WTC11 (cell line): ENCODE measurements at regions not wholly inside any gene's neighbourhood (a gene's known extent, or its start where the extent isn't known, plus 50 kb on each side); places are given as distances from the start of the nearest gene placed in this dataset.

Experiments
- ATAC-seq: fragments of 200-7000 bp; cut with Tn5 transposase; 2 replicates; pipeline ENCODE4 v1.10.0; 2021; ENCODE audit warnings: mild to moderate bottlenecking, moderate library complexity
- CTCF ChIA-PET: fragments of 300-600 bp; sonication (Branson Sonifier 250); formaldehyde crosslinking; loops from one replicate; lab custom pipeline; 2021; ENCODE audit warnings: antibody characterized with exemption; lab: Charles Lee
- POLR2A ChIA-PET: fragments of 350-600 bp; sonication (Branson Sonifier 250); formaldehyde crosslinking; loops from one replicate; lab custom pipeline; 2021; ENCODE audit warnings: antibody characterized with exemption; lab: Charles Lee
- DNase-seq: peaks from one replicate; pipeline ENCODE4 v3.0.0; 2021; ENCODE audit warnings: low spot score
- H3K27ac Mint-ChIP-seq: 2 replicates; pipeline ENCODE4 v1.8.0; 2021; ENCODE audit warnings: mixed read lengths
- H3K27me3 Mint-ChIP-seq: 2 replicates; pipeline ENCODE4 v1.8.0; 2021; ENCODE audit warnings: low read depth, mild to moderate bottlenecking, moderate library complexity, mixed read lengths
- H3K36me3 Mint-ChIP-seq: 2 replicates; pipeline ENCODE4 v1.8.0; 2021; ENCODE audit warnings: mixed read lengths
- H3K4me1 Mint-ChIP-seq: 2 replicates; pipeline ENCODE4 v1.8.0; 2022; ENCODE audit warnings: mixed read lengths
- H3K4me3 Mint-ChIP-seq: 2 replicates; pipeline ENCODE4 v1.8.0; 2021; ENCODE audit warnings: mild to moderate bottlenecking, moderate library complexity, mixed read lengths
- H3K9me3 Mint-ChIP-seq: 2 replicates; pipeline ENCODE4 v1.8.0; 2021; ENCODE audit warnings: mixed read lengths
- AR ChIP-seq: fragments of 250-450 bp; sonication (Bioruptor Pico); IDR thresholded peaks from 2 replicates; pipeline ENCODE4 v1.9.0; 2021; ENCODE audit warnings: mild to moderate bottlenecking
- CTCF ChIP-seq: fragments of 200-600 bp; IDR thresholded peaks from 2 replicates; pipeline ENCODE4 v1.8.0; 2022; ENCODE audit warnings: antibody characterized with exemption
- E2F5 ChIP-seq: sonication (generic); formaldehyde crosslinking; IDR thresholded peaks from 2 replicates; pipeline ENCODE4 v1.8.1; 2022; ENCODE audit warnings: mild to moderate bottlenecking, moderate library complexity, missing genetic modification reagents
- ERG ChIP-seq: fragments of 250-450 bp; sonication (Bioruptor Pico); IDR thresholded peaks from 2 replicates; pipeline ENCODE4 v1.8.0; 2021; ENCODE audit warnings: mild to moderate bottlenecking
- HMGXB4 ChIP-seq: sonication (generic); formaldehyde crosslinking; IDR thresholded peaks from 2 replicates; pipeline ENCODE4 v1.8.1; 2023; ENCODE audit warnings: mild to moderate bottlenecking, moderate library complexity, missing genetic modification reagents
- IRF1 ChIP-seq: sonication (generic); formaldehyde crosslinking; IDR thresholded peaks from 2 replicates; pipeline ENCODE4 v1.8.0; 2023; ENCODE audit warnings: missing genetic modification reagents
- JAZF1 ChIP-seq: fragments of 250-450 bp; sonication (Bioruptor Pico); IDR thresholded peaks from 2 replicates; pipeline ENCODE4 v1.9.0; 2021; ENCODE audit warnings: moderate library complexity, mild to moderate bottlenecking, inconsistent platforms
- KAT7 ChIP-seq: sonication (generic); formaldehyde crosslinking; IDR thresholded peaks from 2 replicates; pipeline ENCODE4 v1.8.1; 2023; ENCODE audit warnings: missing genetic modification reagents, mild to moderate bottlenecking, borderline replicate concordance
- NR1H2 ChIP-seq: sonication (generic); formaldehyde crosslinking; IDR thresholded peaks from 2 replicates; pipeline ENCODE4 v1.9.0; 2021; ENCODE audit warnings: mild to moderate bottlenecking, moderate library complexity, missing genetic modification reagents
- OVOL2 ChIP-seq: fragments of 250-450 bp; sonication (Bioruptor Pico); IDR thresholded peaks from 2 replicates; pipeline ENCODE4 v1.9.0; 2021; ENCODE audit warnings: mild to moderate bottlenecking, borderline replicate concordance
- TCF7 ChIP-seq: sonication (generic); formaldehyde crosslinking; IDR thresholded peaks from 2 replicates; pipeline ENCODE4 v1.8.0; 2022; ENCODE audit warnings: mild to moderate bottlenecking, low read depth, missing genetic modification reagents, moderate library complexity
- ZBTB43 ChIP-seq: sonication (generic); formaldehyde crosslinking; IDR thresholded peaks from 2 replicates; pipeline ENCODE4 v1.8.1; 2023; ENCODE audit warnings: mild to moderate bottlenecking, missing genetic modification reagents
- ZNF232 ChIP-seq: sonication (generic); formaldehyde crosslinking; IDR thresholded peaks from 2 replicates; pipeline ENCODE4 v1.8.0; 2022; ENCODE audit warnings: mild to moderate bottlenecking, missing genetic modification reagents

- H3K27ac Mint-ChIP-seq = no peak overlapping the region
Observed at GRCh38 chr1:234697741-234698140, 87.8 kb upstream of the IRF2BP2 start.

More at GRCh38 chr1:234697741-234698140, 87.8 kb upstream of the IRF2BP2 start:
- Mint-ChIP-seq H3K27me3 (no peaks in the 10 kb centered on the region), H3K4me1 (no peaks in the 10 kb centered on the region), H3K36me3 (no peaks in the 10 kb centered on the region), H3K4me3 (no peak overlapping the region), H3K9me3 (no peaks in the 10 kb centered on the region)
- ATAC-seq (no peak), DNase-seq (no peak)
- TF ChIP-seq JAZF1 (CRISPR knock-in tag) (no peak), ZNF232 (no peak), ZBTB43 (CRISPR knock-in tag) (no peak), KAT7 (no peak), IRF1 (CRISPR knock-in tag) (no peak), HMGXB4 (CRISPR knock-in tag) (no peak), OVOL2 (CRISPR knock-in tag) (no peak), NR1H2 (CRISPR knock-in tag) (no peak), AR (CRISPR knock-in tag) (no peak), CTCF (no peak), TCF7 (CRISPR knock-in tag) (no peak), ERG (CRISPR knock-in tag) (no peak), E2F5 (no peak)
- ChIA-PET POLR2A (no interaction called here), CTCF (no interaction called here)
